SK-N-DZ (cell line): ENCODE measurements at regions not wholly inside any gene's neighbourhood (a gene's known extent, or its start where the extent isn't known, plus 50 kb on each side); places are given as distances from the start of the nearest gene placed in this dataset.

Experiments used
- DNase-seq: peaks from one replicate; pipeline ENCODE4 v3.0.0-alpha.2; 2015; ENCODE audit warnings: low spot score

DNA sequence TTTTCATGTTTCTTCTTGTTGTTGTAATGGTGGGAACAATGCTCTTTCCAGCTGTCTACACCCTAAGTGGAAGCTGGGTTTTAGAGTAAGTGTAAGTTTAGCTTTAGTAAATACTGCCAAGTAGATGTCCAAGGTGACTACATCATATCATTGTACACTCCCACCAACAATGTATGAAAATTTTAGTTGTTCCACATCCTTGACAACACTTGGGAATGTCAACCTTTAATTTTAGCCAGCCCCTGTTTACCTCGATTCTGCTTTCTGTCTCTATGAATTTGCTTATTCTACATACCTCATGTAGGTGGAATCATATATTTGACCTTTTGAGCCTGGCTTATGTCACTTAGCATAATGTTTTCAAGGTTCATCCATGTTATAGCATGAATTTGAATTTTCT, 93.0 kb downstream of the MTPAP start:
- no peak for DNase-seq

DNA sequence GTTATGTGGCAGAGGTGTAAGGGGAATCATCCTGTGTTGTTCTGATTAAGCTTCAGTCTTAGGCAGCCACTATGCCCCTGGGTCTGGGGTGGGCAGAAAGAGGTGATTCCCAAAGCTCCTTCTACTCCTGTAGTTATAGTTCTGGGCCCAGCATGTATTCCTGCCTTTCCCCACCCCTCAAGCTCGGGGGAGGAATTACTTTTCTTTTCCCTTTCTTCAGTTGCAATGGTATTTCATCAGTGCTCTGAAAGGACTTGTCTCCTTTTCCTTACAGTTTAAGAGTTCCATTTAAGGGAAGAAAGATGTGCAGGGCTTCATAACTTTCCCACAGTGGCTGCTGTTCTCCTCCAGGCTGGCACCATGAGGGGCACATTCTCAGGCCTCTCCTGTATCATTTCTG, 94.2 kb downstream of the MTPAP start:
- DNase-seq: no peak

DNA sequence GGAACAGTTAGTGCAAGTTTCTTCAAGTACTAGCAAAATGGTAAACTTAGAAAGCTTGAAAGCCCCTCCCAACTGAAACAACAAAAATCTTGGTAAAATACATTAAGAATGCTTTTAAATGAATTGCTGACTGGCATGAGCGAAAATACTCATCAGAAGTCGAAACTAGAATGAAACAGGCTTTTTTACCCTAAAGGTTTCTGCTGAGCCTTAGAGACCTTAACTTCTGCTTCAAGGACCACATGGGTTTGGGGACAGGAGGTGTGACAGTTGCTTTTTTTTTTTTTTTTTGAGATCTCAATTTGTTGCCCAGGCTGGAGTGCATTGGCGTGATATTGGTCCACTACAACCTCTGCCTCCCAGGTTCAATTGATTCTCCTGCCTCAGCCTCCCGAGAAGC, 100.3 kb downstream of the MTPAP start:
- no peak for DNase-seq

DNA sequence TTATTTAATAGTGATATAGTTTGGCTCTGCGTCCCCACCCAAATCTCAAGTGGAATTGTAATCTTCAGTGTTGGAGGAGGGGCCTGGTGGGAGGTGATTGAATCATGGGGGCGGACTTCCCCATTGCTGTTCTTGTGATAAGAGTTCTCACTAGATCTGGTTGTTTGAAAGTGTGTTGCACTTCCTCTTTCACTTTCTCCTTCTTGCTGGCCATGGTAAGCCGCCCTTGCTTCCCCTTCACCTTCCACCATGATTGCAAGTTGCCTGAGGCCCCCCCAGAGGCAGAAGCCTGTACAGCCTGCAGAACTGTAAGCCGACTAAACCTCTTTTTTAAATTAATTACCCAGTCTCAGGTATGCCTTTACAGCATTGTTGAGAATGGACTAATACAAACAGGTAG, 101.4 kb downstream of the MTPAP start:
- no peak for DNase-seq

DNA sequence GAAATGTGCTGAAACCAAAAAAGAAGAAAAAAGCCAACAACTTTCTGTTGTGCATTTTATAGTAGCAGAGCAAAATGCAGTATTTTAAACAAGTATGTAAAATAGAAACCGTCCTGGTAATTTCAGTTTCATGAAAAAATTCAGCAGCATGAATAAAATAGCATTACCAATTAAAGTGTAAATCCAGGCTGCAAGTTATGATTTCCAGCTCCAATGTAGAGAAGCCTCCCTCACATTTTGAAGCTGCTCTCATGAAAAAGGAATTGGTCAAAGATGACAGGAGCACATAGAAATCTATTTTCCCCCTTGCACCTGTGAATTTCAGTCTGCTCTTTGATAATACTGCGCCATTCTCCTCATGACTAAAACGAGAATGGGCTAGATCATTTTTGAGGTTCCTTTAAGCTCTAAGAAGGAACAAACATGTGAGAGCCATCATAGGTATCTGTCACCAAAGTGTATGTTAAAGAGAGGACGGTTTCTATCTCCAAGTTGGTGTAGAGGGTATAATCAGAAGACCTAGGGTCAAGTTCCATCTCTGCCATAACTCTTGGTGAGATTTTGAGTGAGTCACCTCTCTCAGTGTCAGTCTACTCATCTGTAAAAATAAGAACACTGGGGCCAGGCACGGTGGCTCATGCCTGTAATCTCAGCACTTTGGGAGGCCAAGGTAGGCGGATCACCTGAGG, 107.5 kb downstream of the MTPAP start:
- DNase-seq: no peak

DNA sequence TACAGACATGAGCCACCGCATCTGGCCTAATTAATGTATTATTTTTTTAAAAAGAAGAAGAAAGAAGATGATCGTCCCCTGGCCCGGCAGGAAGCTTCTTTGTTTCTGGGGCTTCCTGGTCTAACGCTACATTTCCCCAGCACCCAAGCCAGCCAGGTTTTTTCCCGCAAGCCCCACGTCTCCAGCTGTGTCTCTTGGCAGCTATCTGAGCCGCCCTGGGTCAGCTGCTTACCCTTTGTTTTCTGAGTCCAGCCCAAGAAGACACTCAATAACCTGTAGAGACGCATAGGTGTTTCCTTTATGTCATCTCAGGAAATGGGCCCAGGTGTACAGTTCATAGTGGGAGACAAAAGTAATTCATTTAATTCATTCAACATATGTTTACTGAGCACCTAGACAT, 110.2 kb downstream of the MTPAP start:
- no peak for DNase-seq

DNA sequence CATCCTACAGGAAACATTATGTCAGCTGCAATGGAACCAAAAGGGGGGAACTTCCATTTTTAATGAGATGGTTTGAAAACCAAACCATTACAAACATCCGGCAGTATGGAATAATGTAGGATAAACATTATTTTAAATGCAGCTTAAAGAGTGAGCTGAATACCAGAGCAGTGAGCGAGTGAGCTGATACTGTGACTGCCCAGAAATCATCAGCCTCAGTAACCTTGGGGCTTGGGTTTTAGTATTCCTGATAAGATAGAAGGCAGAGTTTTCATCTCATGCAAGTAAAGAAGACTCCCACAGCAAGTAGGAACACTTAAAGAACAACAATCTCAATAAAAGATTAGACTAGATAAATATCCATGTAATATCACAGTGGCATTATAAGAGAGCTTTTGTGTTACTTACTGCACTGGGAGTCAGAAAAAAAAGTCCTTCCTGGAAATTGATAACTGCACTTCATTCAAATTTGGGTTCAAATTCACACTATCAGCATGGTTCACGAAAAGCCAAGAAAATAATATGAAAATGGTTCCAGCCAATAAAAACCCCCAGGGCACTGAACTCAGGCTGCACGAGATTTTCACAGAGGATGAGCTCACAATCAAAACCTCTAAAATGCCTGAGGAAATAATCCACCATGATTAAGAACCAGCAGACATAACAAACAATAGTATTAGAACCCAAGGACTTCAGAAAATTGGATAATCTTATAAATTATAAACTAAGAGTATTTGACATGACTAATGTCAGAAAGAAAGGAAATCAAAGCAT, 115.7 kb downstream of the MTPAP start:
- no peak for DNase-seq

DNA sequence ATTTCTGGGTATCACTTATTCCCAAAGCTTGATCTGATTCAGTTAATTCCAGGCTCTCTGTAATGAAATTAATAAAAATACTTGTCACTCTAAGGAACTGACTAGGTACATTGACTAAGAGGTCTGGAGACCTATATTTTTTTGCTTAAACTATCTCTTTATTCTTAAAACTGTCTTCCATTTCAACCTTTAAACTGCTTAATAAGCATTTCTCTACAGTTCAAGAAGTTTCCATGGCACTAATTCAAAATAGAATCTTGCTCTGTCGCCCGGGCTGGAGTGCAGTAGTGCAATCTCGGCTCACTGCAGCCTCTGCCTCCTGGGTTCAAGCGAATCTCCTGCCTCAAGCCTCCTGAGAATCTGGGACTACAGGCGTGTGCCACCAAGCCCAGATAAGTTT, 117.4 kb downstream of the MTPAP start:
- no peak for DNase-seq

DNA sequence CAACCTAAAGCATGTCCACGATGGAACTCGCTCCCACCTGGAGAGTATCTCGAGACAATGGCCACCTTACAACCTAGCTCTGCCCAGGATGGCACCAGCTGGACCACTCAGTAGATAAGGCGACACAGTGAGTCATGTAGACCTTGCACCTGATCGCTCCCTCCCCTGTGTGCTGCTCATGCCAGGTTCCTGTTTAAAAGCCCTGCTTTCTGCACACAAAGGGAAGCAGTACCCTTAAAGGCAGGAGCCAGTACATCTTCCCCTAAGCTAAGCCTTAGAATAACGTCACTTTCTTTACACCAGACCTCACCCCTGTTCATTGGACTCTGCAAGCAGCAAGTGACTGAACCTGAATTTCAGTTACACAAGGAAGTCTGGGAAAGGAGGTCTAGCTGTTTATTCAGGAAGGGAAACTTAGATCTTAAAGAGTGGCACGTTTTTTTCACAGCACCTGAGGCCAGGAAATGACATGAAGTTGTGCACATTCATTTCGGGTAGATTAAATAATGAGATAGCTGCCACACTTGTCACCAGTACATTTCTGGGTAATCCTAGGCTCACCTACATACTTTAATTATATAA, 117.9 kb downstream of the MTPAP start:
- no peak for DNase-seq

DNA sequence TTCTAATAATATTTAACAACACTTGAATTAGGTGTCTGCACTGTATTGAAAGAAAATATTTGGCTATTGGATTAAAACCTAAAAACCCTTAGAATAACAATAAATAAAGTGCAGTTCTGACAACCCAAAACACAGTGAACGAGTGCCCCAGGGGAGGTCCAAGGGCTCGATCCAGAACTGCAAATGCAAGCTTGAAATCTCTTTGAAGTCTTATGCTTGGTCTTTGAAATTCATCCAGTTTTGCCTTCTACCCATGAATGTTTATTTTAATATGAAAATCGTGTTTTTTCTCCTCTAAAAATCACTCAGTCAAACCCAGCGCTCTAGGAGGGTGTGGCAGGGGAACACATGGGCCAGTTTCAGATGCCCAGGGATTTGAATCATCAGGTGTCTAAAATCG, 119.5 kb downstream of the MTPAP start:
- DNase-seq: no peak

DNA sequence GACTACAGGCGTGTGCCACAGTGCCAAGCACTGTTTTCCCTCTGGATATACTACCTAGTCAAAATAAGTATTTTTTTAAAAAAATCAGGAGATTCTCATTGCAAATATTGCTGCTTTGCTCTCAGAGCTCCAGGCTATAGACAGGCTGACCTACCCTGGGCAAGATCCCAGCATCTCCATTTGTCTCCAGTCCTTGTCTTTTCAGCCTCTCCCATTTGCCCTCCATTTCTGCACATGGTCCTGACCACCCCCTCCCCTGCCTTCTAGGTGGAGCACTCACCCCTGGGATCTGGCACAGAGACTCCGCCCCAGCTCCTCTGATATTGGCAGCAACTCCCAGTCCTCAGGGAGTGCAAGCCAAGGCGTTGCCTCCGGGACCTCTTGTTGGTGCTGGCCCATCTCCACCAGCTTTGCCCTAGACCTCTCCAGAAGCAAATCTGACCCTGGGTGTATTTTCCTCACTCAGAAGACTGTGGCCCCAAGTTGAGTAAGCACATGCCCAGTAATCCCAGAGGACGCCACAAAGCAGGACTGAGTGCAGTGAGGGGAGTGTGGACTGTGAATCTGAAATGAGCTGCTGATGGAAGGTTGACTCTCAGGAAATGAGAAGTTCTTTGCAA, 120.6 kb downstream of the MTPAP start:
- no peak for DNase-seq

DNA sequence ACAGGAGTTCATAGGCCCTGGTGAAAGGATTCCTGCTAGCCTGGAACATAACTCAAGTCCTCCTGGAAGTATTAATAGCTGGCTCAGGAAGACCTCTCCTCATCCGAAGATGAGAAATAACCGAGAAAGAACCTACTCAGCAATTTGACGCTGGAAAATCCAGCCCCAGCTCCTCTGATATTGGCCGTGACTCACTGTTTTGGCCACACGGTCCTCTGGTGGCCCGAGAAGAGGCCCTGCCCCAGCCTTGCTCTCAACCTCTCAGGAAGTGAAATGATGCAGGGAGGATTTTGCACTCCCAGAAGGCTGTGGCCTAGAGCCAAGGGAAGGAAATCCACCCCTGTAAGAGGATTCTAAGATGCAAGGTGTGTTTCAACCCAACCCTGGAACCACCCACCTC, 121.6 kb downstream of the MTPAP start:
- no peak for DNase-seq

DNA sequence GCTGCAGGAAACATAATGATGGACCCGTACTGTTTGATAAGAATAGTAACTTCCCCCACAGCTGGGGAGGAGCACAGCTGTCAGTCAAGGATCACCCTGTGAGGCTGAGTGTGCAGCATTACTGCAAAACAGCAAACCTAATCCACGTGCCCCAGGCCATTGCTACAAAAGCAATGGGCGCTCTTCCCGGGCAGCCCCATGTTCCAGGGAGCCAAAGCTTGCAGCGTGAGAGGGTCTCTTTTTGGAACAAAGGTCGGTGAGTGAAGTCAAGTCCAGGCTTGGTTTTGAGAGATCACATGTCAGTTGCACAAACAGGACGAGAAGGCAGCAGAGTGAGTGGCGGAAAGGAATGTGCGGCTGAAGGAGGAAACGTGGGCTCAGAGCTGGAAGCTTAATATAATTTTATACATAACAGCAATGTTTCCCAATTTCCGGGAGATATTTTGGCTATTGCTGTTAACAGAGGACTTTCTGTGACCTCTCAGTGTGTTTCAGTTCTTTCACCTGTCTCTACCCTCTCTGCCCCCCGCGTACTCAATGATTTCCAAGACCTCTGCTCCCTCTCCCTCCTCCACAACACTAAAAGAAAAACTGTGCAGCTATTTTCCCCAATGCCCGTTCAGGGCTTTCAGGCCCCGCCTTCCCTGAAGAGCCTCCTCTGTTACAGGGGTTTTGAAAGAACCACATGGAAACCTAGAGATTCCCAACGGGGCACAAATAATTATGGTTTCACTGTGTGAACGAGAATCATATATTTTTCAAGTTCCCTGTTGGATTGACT, 128.9 kb downstream of the MTPAP start:
- DNase-seq: no peak

DNA sequence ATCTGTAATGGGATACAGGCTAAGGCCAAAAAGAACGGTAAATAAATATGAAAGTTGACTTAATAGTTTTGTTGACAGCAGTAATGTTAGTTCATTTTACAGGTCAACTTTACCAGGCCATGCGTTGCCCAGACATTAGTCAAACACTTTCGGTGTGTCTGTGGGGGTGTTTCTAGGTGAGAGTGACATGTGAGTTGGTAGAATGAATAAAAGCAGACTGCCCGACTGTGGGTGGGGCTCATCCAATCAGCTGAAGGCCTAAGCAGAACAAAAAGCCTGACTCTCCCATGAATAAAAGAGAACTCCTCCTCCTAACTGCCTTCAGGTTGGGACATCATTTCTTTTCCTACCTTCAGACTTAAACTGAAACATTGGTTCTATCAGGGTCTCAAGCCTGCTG, 132.3 kb downstream of the MTPAP start:
- DNase-seq: no peak

DNA sequence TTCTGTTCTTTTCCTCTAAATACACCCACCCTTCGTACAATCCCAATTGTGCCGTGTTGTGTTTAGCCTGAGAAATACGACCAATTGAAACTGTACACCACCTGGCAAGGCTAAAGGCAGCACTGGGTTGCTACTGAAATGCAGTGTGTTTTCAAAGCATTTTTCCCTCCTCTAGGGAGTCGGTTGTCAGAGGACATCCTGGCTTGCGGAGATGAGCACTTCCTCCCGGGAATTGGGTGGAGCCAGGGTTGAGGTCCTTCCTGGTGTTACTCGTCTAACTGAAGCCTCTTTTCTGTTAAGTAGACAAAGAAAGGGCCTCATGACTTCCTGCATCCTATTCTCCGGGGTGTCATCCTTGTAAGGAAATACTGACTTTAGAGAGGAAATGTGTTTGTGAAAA, 133.5 kb downstream of the MTPAP start:
- no peak for DNase-seq

DNA sequence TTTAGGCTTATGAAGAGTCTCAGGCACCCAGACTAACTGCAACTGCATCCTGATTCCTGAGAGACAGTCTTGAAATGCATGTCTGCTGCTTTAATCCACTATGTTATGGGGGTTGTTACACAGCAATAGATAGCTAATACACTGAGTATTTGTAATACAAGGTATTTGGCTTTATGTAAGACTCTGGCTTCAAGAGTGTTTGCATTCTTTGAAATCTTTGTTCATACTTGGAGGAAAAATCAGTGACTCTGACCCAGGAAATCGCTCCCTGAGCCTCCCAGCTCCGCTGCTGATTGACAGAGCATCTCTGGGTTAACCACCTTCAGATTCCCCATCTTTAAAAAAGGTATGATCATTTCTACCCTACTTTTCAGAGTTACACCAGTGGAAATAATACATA, 133.9 kb downstream of the MTPAP start:
- no peak for DNase-seq

DNA sequence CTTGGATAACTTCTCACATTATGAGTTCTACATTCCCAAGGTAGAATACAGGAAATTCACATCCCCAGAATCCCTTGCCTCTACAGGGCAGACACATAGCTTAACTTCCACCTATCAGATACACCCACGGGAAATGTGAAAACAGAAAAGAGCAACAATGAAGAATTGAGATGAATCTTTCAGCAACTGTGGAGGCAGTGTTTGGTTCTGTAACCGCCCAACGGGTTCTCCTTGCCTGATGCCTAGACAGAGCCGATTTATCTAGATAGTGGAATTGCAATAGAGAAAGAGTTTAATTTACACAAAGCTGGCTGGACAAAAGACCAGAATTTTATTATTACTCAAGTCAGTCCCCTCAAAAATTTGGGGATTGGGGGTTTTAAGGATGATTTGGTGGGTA, 138.8 kb downstream of the MTPAP start:
- no peak for DNase-seq

DNA sequence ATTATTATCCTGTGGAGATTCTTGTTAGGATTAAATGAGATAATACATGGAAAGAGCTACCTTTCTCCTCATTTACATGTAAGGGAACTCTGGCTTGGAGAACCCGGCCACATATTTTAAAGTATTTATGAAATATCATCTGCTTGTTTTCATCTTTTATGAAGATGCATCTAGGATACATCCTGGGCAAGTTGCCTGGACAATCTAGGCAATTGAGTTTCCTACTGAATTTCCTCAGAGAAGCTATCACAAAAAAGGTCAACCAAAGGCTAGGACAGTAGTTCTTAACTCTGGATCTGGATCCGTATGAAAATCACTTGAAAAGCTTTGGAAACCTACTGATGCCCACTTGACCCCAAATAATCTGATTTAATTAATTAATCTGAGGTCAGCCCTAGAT, 140.7 kb downstream of the MTPAP start:
- no peak for DNase-seq

DNA sequence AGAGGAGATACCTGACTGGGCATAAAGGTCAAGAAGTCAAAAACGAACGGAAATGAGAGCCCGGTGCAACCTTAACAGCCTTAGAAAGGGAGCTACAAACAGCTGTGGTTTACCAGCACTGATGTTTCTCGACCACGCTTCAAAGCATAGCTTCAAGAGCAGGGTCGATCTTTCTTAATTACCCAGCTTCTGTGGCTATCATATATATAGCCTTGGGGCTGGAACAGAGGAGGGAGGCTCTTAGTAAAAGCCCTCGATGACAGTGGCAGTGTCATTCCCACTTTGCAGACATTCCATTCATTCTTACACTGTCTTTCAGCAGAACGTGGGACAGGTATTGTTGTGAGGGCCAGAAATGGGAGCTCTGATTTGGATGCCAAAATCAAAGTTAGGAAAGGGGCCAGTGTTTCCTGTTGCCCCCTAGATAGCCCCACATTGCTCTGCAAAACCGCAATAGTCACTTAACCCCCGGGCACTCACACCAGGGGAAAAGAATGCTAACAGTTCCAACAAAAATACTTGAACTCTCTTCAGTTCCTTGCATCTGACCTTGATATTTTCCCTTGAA, 141.5 kb downstream of the MTPAP start:
- no peak for DNase-seq

DNA sequence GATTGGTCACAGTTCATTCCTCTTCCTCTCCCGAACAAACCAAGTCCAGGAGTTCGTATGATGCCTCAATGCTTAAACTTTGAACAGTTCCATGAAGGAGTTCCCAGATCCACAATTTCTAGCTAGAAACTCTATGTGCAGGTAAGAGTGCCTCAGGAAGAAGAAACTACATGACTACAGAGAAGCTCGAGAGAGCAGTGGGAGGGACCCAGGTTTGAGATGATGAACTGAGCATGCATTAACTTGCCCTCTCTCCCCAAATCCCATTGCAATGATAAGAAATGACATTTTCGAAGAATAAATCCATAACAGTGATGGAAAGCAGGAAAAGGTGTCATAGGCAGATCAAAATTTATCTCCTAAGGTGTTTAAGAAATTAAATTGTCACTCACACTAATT, 140.6 kb upstream of the JCAD start:
- no peak for DNase-seq

DNA sequence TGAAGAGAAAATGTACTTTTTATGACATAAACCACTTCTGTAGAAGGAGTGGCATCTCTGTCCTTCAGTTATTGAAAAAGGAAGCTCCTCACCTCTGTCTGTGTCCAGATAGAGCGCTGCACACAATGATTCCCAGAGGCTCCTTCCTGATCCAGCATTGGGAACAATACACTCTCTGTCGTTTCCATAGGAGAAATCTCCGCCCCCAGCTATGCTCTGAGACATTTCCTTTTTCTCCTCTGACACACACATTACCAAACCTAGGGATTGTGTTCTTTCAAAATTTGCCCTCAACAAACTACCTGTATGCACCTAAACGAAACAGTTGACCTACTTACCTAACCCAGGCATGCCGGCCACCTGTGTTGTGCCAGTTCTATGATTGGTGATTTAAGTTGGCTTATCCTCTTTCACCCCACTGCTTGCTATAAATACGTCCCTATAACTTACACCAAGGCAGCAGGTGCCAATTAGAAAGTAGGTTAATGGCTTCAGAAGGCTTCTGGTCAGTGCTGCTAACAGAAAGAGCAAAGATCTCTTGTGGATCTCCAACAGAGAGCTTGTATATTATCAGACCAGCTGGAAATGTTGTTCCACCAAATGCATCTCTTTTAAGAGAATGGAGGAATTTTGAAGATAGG, 140.1 kb upstream of the JCAD start:
- no peak for DNase-seq
